ENCODE measurements at regions not wholly inside any gene's neighbourhood (a gene's known extent, or its start where the extent isn't known, plus 50 kb on each side); places are given as distances from the start of the nearest gene placed in this dataset.

DNA sequence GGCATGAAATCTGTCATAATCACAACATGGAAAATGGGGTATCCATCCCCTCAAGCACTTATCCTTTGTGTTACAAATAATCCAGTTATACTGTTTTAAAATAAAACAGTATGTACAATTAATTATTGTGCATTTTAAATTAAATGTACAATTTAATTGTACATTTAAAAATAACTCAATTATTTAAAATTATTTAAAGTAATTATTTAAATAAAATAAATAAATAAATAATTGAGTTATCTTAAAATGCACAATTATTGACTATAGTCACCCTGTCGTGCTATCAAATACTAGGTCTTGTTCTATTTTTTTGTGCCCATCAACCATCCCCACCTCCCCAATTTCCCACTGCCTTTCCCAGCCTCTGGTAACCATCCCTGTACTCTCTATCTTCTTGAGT is 66.9 kb upstream of the KCNG1 start:
- no peak overlapping the region for H3K27ac ChIP-seq
- H3K4me1 ChIP-seq: peaks cover 0 to 10% (median 3%) of the 10 kb centered on the region in 4 donors
- no peak for TF ChIP-seq EP300 (IDR thresholded peaks at IDR 0.05)
- TF ChIP-seq POLR2A (IDR thresholded peaks at IDR 0.05): no peak
- TF ChIP-seq POLR2AphosphoS5 (IDR thresholded peaks at IDR 0.05): no peak
- TF ChIP-seq, protein P1, sequence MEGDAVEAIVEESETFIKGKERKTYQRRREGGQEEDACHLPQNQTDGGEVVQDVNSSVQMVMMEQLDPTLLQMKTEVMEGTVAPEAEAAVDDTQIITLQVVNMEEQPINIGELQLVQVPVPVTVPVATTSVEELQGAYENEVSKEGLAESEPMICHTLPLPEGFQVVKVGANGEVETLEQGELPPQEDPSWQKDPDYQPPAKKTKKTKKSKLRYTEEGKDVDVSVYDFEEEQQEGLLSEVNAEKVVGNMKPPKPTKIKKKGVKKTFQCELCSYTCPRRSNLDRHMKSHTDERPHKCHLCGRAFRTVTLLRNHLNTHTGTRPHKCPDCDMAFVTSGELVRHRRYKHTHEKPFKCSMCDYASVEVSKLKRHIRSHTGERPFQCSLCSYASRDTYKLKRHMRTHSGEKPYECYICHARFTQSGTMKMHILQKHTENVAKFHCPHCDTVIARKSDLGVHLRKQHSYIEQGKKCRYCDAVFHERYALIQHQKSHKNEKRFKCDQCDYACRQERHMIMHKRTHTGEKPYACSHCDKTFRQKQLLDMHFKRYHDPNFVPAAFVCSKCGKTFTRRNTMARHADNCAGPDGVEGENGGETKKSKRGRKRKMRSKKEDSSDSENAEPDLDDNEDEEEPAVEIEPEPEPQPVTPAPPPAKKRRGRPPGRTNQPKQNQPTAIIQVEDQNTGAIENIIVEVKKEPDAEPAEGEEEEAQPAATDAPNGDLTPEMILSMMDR (IDR thresholded peaks at IDR 0.05): no peak
- 82 to 93% (median 90%) methylated on average over 1 of the region's 1 CpG for WGBS, 5 donors
- H3K9me3 ChIP-seq: no peaks in the 10 kb centered on the region
- DNase-seq: no peak
- H3K4me3 ChIP-seq: no peak overlapping the region
- intact Hi-C loops (cut with DNase I; ENCODE audit: low total_unique reads): no loop called here
- peaks cover 0 to 77% (median 42%) of the 10 kb centered on the region in 3 donors for H3K27me3 ChIP-seq
- H3K36me3 ChIP-seq: no peaks in the 10 kb centered on the region

DNA sequence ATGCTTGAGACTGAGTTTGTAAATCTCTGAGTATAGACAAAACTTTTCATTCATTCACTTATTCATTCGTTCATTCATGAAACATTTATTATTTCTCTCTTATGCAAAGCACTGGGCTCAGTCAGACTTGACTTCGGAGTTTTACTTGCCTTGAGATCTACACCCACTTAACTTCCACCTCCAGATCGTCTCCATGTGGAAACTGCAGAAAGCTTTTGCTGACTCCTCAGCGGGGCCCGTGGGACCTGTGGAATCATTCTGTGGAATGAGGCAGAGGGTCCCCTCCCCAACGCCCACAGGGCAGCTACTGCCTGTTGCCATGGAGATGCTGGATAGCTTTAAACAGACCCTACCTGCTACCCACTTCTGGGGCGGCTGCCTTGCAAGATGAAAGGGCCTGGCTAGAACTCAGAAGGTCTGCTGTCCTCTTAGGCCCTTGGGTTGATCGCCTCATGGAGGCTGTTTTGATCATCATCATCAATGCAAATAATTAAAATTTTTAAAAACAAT is 66.4 kb upstream of the KCNG1 start:
- no peak for DNase-seq
- intact Hi-C loops (cut with DNase I; ENCODE audit: low total_unique reads): no loop called here
- peaks cover 0 to 80% (median 42%) of the 10 kb centered on the region in 3 donors for H3K27me3 ChIP-seq
- no peaks in the 10 kb centered on the region for H3K36me3 ChIP-seq
- WGBS, 5 donors: 73 to 79% (median 74%) methylated on average over 8 of the region's 8 CpGs
- H3K27ac ChIP-seq: no peak overlapping the region
- peaks cover 0 to 10% (median 3%) of the 10 kb centered on the region in 4 donors for H3K4me1 ChIP-seq
- TF ChIP-seq POLR2AphosphoS5 (IDR thresholded peaks at IDR 0.05): no peak
- no peak for TF ChIP-seq EP300 (IDR thresholded peaks at IDR 0.05)
- TF ChIP-seq, protein P1 (IDR thresholded peaks at IDR 0.05): no peak
- TF ChIP-seq POLR2A (IDR thresholded peaks at IDR 0.05): no peak
- H3K4me3 ChIP-seq: no peak overlapping the region
- no peaks in the 10 kb centered on the region for H3K9me3 ChIP-seq

DNA sequence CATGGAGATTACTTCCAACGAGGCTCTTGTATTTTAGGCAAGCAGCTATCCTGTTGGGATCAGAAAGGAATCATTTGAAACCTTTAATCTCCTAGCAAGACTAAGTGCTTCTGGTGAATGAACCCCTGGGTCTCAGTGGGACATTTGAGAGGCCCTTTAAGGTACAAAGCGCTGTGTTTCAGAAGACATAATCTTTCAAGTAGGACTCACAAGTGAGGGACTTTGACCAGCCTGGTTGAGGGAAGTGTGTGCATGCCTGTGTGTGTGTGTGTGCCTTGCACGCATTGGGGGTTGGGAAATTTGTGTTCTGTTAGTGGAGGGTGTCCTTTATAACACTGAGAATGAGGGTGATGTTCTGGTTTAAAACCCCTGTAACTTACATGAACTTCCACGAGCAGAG is 64.4 kb upstream of the KCNG1 start:
- TF ChIP-seq POLR2A (IDR thresholded peaks at IDR 0.05) (no peak), POLR2AphosphoS5 (IDR thresholded peaks at IDR 0.05) (no peak), EP300 (IDR thresholded peaks at IDR 0.05) (no peak)
- TF ChIP-seq, protein P1 (IDR thresholded peaks at IDR 0.05): no peak
- H3K27ac ChIP-seq: no peak overlapping the region
- 21 to 45% (median 36%) methylated on average over 4 of the region's 4 CpGs for WGBS, 5 donors
- peaks cover 0 to 5% (median 2%) of the 10 kb centered on the region in 4 donors for H3K4me1 ChIP-seq
- H3K4me3 ChIP-seq: no peak overlapping the region
- intact Hi-C loops (cut with DNase I; ENCODE audit: low total_unique reads): no loop called here
- peaks cover 0 to 80% (median 34%) of the 10 kb centered on the region in 3 donors for H3K27me3 ChIP-seq
- no peaks in the 10 kb centered on the region for H3K9me3 ChIP-seq
- H3K36me3 ChIP-seq: no peaks in the 10 kb centered on the region
- DNase-seq: no peak

DNA sequence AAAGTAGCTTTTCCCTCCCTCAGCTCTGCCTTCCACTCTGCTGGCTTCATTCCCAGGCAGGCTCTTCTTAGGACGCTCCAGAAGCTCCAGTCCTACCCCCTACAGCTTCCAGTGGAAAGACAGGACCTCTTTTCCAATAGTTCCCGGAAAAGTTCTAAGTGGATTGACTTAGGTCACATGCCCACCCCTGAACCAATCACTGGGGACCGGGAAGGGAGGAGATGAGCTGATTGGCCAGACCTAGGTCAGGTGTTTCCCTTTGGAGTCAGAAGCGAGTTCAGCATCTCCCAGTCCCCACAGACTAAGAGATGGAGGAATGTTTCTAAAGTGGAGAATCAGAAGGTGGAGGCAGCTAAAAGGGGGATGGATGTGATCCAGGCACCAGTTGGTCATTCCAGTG is 62.9 kb upstream of the KCNG1 start:
- no peaks in the 10 kb centered on the region for H3K36me3 ChIP-seq

More for the DNA sequence above, 62.9 kb upstream of the KCNG1 start:
- no peak overlapping the region for H3K27ac ChIP-seq
- H3K4me1 ChIP-seq: no peaks in the 10 kb centered on the region
- DNase-seq: no peak
- peaks cover 0 to 66% (median 19%) of the 10 kb centered on the region in 3 donors for H3K27me3 ChIP-seq
- no peaks in the 10 kb centered on the region for H3K9me3 ChIP-seq
- intact Hi-C loops (cut with DNase I; ENCODE audit: low total_unique reads): no loop called here
- 76 to 87% (median 81%) methylated on average over 4 of the region's 4 CpGs for WGBS, 5 donors
- TF ChIP-seq POLR2AphosphoS5 (IDR thresholded peaks at IDR 0.05) (no peak), POLR2A (IDR thresholded peaks at IDR 0.05) (no peak), EP300 (IDR thresholded peaks at IDR 0.05) (no peak)
- TF ChIP-seq, protein P1 (IDR thresholded peaks at IDR 0.05): no peak
- no peak overlapping the region for H3K4me3 ChIP-seq

Measured in stomach (tissue), 8 donors.